HG02852 (cell line): ENCODE measurements at regions not wholly inside any gene's neighbourhood (a gene's known extent, or its start where the extent isn't known, plus 50 kb on each side); places are given as distances from the start of the nearest gene placed in this dataset.
"Not testable (repeated sequence)": the region's sequence is repeated elsewhere in the genome, so short reads cannot be mapped to it uniquely, and the experiment has no call there.

Experiments used
- ATAC-seq: cut with Tn5 transposase; IDR thresholded peaks from one replicate; pipeline ENCODE4 v1.9.1; 2021; ENCODE audit warnings: mild to moderate bottlenecking, moderate library complexity; ENCODE audit not compliant: unreplicated experiment

- no peak for ATAC-seq
Measured at GRCh38 chr5:28414619-28415018, 1376.2 kb upstream of the CDH9 start.

GRCh38 chr5:28408651-28409050, 1370.3 kb upstream of the CDH9 start:
- ATAC-seq = no peak

DNA sequence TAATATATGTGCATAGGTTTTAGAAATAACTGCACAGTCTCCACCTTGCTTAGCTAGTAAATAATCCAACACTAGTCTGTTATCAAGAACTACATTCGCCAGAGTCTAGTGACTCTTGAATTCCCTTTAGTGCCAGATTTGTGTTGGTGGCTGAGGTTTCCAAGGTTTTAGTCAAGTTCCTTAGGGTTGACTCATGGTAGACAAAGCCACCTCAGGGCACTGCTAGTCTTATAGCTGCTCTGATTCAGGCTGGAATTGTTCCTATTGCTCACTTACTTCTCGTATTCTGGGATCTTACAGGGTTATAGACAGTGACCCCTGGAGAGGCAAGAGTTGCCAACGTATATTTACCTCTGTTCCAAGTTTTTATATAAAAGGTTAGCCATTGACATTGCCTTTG, 1369.8 kb upstream of the CDH9 start:
- no peak for ATAC-seq

DNA sequence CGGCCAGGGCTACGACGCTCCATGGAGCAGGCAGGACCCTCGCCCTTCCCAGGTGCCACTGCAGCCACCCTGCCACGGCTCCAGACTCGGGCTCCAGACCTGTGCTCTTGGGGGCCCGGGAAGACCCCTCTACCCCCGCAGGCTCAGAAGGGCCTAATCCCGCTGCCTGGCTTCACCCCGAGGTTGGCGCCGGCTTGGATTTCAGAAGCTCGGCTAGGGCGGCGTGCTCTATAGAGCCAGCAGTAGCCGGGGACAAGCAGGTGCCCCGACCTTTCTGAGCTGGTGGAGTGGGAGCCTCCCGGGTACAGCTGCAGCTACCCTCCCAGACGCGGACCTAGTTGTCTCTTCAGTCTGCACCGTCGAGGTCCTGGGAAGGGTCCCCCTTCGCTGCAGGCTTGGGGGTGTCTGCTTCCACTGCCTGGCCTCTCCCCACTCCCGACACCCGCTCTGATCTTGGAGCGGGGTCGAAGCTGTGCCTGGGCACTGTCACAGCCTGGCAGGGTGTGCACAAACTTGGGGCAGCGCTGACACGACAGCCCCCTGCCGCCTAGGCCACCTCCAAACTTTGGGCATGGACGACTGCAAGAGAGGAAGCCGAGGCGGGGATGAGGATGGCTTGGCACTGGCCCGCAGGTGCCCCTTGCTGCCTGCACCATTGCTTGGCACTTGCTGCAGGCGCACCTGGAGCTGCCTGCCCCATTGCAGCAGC, 1366.1 kb upstream of the CDH9 start:
- ATAC-seq = no peak

DNA sequence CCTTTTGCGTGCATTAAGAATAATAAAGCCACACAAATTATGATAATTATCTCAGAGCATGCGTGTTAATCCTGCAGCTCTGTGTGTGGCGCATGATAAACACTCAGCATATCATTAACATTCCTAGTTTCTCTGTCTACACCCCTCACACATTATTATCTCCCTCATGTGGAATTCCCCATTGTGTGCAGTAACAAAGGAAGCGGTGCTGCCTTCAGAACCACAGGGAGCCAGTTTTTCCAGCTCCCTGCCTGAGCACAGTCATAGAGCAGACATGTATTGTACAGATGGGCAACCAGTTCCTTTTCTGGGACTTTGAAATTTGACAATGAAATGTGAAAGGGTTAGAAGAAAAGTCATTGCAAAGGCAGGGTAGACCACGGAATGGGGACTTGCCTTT, 1365.5 kb upstream of the CDH9 start:
- no peak for ATAC-seq

DNA sequence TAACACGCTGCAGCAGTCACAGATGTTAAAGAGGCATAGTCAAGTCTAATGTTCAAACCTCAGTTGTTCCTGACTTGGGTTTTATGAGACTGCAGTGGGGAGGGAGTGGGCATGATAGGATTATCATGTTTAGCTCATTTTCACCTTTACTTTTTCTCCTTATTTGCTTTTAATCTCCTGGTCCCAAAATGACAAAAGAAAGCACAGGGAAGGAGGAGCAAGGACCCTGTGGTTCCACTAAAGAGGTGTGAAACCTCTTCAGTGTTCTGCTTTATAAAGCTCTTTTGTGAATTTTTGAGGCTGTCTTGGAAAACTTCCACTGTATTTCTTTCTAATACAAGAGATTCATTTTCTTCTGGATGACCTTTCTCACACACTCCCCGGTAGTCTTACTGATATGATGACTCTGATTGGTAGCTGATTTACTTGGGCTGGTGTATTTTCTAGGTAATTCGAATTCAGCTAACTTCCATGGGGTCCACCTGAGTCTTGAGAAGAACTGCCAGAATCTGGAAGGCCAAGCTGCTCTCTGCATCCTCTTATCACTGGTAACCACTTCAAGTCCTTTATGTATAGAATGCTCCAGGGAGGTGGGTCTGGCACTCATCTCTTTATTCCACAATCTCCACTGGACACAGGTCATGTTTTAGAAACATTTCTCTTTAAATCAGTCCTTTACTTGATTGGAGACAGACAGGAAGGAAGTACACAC, 1364.4 kb upstream of the CDH9 start:
- no peak for ATAC-seq

GRCh38 chr5:28400076-28400475, 1361.7 kb upstream of the CDH9 start:
- ATAC-seq = no peak

- no peak for ATAC-seq
Measured at GRCh38 chr5:28399211-28399610, 1360.8 kb upstream of the CDH9 start.

- no peak for ATAC-seq
Measured at GRCh38 chr5:28398185-28398584, 1359.8 kb upstream of the CDH9 start.

- no peak for ATAC-seq
Measured at GRCh38 chr5:28397502-28397941, 1359.1 kb upstream of the CDH9 start.

GRCh38 chr5:28391277-28391676, 1352.9 kb upstream of the CDH9 start:
- ATAC-seq = no peak

- no peak for ATAC-seq
Measured at GRCh38 chr5:28390341-28390740, 1352.0 kb upstream of the CDH9 start.

DNA sequence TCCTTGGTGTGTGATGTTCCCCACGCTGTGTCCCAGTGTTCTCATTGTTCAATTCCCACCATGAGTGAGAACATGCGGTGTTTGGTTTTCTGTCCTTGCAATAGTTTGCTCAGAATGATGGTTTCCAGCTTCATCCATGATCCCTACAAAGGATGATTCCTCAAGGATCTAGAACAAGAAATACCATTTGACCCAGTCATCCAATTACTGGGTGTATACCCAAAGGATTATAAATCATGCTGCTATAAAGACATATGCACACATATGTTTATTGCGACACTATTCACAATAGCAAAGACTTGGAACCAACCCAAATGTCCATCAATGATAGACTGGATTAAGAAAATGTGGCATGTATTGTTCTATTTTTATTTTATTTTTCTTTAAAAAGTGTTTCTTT, 1351.3 kb upstream of the CDH9 start:
- not testable (repeated sequence) for ATAC-seq

DNA sequence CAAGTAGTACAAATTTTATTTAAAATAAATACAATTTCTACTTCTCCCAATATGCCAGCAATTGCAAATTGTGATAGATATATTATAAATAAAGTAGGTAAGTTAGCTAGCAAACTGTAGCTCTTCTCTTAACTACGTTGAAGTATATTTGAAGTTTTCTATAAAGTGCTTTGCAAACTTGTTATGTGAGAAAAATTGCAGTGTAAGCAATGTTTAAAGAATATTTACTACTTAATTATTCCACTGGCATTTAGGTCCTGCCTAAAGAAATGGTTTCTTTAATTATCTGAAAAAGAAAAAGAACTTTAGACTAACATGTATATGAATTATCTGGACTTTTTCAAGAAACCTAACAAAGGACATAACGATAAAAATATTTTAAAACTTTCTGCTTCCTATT, 1350.0 kb upstream of the CDH9 start:
- no peak for ATAC-seq

- ATAC-seq = no peak
Measured at GRCh38 chr5:28386712-28387111, 1348.3 kb upstream of the CDH9 start.

- no peak for ATAC-seq
Measured at GRCh38 chr5:28380167-28380566, 1341.8 kb upstream of the CDH9 start.

GRCh38 chr5:28374492-28374967, 1336.1 kb upstream of the CDH9 start:
- ATAC-seq = no peak

DNA sequence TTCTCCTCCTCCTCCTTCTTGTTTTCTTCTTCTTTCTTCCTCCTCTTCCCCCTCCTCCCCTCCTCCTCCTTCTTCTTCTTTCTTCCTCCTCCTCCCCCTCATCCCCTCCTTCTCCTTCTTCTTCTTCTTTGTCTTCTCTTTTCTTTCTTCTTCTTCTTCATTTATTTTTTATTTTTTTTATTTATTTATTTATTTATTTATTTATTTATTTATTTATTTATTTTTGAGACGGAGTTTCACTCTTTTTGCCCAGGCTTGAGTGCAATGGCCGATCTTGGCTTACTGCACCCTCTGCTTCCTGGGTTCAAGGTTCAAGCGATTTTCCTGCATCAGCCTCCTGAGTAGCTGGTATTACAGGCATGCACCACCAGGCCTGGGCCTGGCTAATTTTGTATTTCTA, 1332.5 kb upstream of the CDH9 start:
- no peak for ATAC-seq

- no peak for ATAC-seq
Measured at GRCh38 chr5:28369418-28369817, 1331.0 kb upstream of the CDH9 start.

DNA sequence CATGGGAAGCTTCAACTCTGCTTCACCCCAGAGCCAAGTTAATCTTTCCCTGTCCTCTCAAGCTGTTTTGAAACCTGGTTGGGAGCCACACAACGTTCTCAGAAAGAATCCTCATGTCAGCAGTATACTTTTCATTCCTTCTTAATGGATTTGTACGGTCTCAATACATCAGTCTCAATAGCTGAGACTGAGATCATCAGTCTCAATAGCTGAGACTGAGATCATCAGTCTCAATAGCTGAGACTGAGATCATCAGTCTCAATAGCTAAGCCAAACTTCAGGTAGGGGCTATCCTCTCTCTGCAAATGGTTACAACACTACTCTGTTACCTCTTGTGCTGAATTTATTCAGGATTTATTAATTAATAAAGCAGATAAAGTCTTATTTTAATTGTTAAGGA, 1317.4 kb upstream of the CDH9 start:
- ATAC-seq = no peak

- ATAC-seq = no peak
Measured at GRCh38 chr5:28346696-28347095, 1308.3 kb upstream of the CDH9 start.

- no peak for ATAC-seq
Measured at GRCh38 chr5:28344836-28345433, 1306.5 kb upstream of the CDH9 start.
